ENCODE measurements at regions not wholly inside any gene's neighbourhood (a gene's known extent, or its start where the extent isn't known, plus 50 kb on each side); places are given as distances from the start of the nearest gene placed in this dataset.

DNA sequence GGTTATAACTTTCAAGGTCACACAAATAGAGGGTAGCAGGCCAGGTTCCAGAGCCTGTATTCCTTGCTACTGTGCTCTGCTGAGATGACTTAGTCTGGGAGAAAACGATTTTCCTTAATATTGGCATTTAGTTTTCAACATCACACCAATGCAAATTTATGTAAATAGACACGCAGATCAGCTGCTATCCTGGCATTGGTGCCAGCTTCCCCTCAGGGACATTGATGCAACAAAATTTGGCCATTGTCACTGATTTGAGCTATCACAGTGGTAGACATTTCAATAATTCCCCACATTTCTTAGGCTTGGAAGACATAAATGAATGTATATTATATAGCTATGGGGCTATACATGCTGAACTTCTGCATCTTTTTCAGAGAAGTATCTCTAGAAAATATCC is 71.6 kb upstream of the ASTN2 start:
- FAIRE-seq: no peak
- Histone ChIP-seq H3K4me3 (ENCODE audit: control insufficient read depth in 2 of 3, extremely low read depth in 1 of 3, insufficient read depth in 2 of 3, low read depth in 1 of 3, low read length in 3 of 3) (no peak overlapping the region), H2AFZ (ENCODE audit: control insufficient read depth, low read length) (no peak overlapping the region)

DNA sequence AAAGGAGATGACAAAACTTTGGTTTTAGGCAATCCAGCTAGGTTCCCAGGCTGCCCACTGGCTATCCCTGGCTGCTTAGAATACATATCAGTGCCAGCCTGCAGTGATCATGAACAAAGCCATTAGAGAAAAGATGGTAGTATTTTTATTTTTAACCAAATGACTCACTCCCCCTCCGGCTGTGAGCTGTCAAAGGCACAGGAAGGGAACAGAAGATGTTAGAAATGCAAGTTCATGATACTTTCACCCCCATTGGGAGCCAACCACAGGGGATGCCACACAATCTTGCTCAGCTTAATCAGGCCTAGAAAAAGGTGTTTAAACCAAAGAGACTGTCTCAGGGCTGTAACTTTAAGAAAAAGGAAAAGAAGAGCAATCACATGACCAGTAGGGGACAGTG is 70.3 kb upstream of the ASTN2 start:
- FAIRE-seq (no peak), DNase-seq (ENCODE audit: low read depth, low spot score) (no peak)
- Histone ChIP-seq H3K4me1 (ENCODE audit: control insufficient read depth, extremely low read depth, insufficient read depth, low read length) (no peaks in the 10 kb centered on the region), H3K79me2 (ENCODE audit: control insufficient read depth, insufficient read depth, low read length) (no peaks in the 10 kb centered on the region), H2AFZ (ENCODE audit: control insufficient read depth, low read length) (no peak overlapping the region), H3K9ac (ENCODE audit: control insufficient read depth, extremely low read depth, insufficient read depth, low read length) (no peak overlapping the region), H4K20me1 (ENCODE audit: control insufficient read depth, extremely low read depth, insufficient read depth, low read length) (no peaks in the 10 kb centered on the region), H3K9me3 (ENCODE audit: control insufficient read depth, low read depth, low read length) (no peaks in the 10 kb centered on the region), H3K4me2 (ENCODE audit: control insufficient read depth, extremely low read depth, insufficient read depth, low read depth, low read length) (no peak overlapping the region), H3K9me1 (ENCODE audit: control insufficient read depth, extremely low read depth, insufficient read depth, low read length) (no peaks in the 10 kb centered on the region), H3K36me3 (ENCODE audit: control insufficient read depth in 2 of 2, extremely low read depth in 1 of 2, insufficient read depth in 2 of 2, low read length in 2 of 2) (no peaks in the 10 kb centered on the region), H3K4me3 (ENCODE audit: control insufficient read depth in 2 of 3, extremely low read depth in 1 of 3, insufficient read depth in 2 of 3, low read depth in 1 of 3, low read length in 3 of 3) (no peak overlapping the region), H3K27me3 (ENCODE audit: control insufficient read depth, extremely low read depth, insufficient read depth, low read length) (no peaks in the 10 kb centered on the region), H3K27ac (ENCODE audit: control insufficient read depth, insufficient read depth, low read length) (no peak overlapping the region)
- TF ChIP-seq, protein P1, sequence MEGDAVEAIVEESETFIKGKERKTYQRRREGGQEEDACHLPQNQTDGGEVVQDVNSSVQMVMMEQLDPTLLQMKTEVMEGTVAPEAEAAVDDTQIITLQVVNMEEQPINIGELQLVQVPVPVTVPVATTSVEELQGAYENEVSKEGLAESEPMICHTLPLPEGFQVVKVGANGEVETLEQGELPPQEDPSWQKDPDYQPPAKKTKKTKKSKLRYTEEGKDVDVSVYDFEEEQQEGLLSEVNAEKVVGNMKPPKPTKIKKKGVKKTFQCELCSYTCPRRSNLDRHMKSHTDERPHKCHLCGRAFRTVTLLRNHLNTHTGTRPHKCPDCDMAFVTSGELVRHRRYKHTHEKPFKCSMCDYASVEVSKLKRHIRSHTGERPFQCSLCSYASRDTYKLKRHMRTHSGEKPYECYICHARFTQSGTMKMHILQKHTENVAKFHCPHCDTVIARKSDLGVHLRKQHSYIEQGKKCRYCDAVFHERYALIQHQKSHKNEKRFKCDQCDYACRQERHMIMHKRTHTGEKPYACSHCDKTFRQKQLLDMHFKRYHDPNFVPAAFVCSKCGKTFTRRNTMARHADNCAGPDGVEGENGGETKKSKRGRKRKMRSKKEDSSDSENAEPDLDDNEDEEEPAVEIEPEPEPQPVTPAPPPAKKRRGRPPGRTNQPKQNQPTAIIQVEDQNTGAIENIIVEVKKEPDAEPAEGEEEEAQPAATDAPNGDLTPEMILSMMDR (optimal IDR thresholded peaks at IDR 0.05 in 1 of 3, IDR thresholded peaks at IDR 0.05 in 1 of 3, conservative IDR thresholded peaks at IDR 0.05 in 1 of 3; ENCODE audit: extremely low read depth in 1 of 3, insufficient read depth in 2 of 3, low read length in 3 of 3): no peak
- no peak for TF ChIP-seq EZH2 (IDR thresholded peaks at IDR 0.05; ENCODE audit: low read length)
- dilution Hi-C loops (cut with MboI; ENCODE audit: extremely low pct_ligation_motif_present, low sequenced_read_pairs): no loop called here

More for the DNA sequence above, 71.6 kb upstream of the ASTN2 start:
- H3K9ac ChIP-seq (ENCODE audit: control insufficient read depth, extremely low read depth, insufficient read depth, low read length): no peak overlapping the region
- dilution Hi-C loops (cut with MboI; ENCODE audit: extremely low pct_ligation_motif_present, low sequenced_read_pairs): no loop called here
- no peaks in the 10 kb centered on the region for H3K36me3 ChIP-seq (ENCODE audit: control insufficient read depth in 2 of 2, extremely low read depth in 1 of 2, insufficient read depth in 2 of 2, low read length in 2 of 2)
- no peaks in the 10 kb centered on the region for H3K9me3 ChIP-seq (ENCODE audit: control insufficient read depth, low read depth, low read length)
- H3K4me1 ChIP-seq (ENCODE audit: control insufficient read depth, extremely low read depth, insufficient read depth, low read length): no peaks in the 10 kb centered on the region
- no peaks in the 10 kb centered on the region for H3K27me3 ChIP-seq (ENCODE audit: control insufficient read depth, extremely low read depth, insufficient read depth, low read length)
- no peak for TF ChIP-seq EZH2 (IDR thresholded peaks at IDR 0.05; ENCODE audit: low read length)
- TF ChIP-seq, protein P1 (optimal IDR thresholded peaks at IDR 0.05 in 1 of 3, IDR thresholded peaks at IDR 0.05 in 1 of 3, conservative IDR thresholded peaks at IDR 0.05 in 1 of 3; ENCODE audit: extremely low read depth in 1 of 3, insufficient read depth in 2 of 3, low read length in 3 of 3): no peak
- H4K20me1 ChIP-seq (ENCODE audit: control insufficient read depth, extremely low read depth, insufficient read depth, low read length): no peaks in the 10 kb centered on the region
- no peaks in the 10 kb centered on the region for H3K79me2 ChIP-seq (ENCODE audit: control insufficient read depth, insufficient read depth, low read length)
- DNase-seq (ENCODE audit: low read depth, low spot score): no peak
- H3K27ac ChIP-seq (ENCODE audit: control insufficient read depth, insufficient read depth, low read length): no peak overlapping the region
- H3K9me1 ChIP-seq (ENCODE audit: control insufficient read depth, extremely low read depth, insufficient read depth, low read length): no peaks in the 10 kb centered on the region
- no peak overlapping the region for H3K4me2 ChIP-seq (ENCODE audit: control insufficient read depth, extremely low read depth, insufficient read depth, low read depth, low read length)

Measured in keratinocyte (primary cell).